ENCODE measurements at regions not wholly inside any gene's neighbourhood (a gene's known extent, or its start where the extent isn't known, plus 50 kb on each side); places are given as distances from the start of the nearest gene placed in this dataset.
"Not testable (repeated sequence)": the region's sequence is repeated elsewhere in the genome, so short reads cannot be mapped to it uniquely, and the experiment has no call there.

DNA sequence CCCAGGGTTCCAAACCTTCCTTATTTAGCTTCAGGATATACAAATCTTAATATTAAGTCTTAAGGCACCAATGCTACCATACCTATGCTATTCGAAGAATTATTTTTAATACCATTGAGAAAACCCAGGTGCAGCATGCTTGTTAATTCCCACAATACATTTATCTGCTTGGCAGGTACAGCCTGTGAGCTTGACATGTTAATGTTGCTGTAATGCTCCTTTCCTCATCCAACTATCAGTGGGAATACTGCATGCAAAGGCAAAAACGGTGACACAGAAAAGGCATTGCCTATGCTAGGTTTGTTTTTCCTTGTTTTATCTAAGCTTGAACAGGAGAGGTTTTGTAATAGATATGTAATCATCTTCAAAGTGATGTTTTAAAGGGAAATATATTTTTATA is 135.7 kb upstream of the COX7C start:
- DNase-seq (ENCODE audit: low read depth in 1 of 2, low spot score in 1 of 2) = no peak
- no peaks in the 10 kb centered on the region for H3K36me3 ChIP-seq
- TF ChIP-seq, protein P1, sequence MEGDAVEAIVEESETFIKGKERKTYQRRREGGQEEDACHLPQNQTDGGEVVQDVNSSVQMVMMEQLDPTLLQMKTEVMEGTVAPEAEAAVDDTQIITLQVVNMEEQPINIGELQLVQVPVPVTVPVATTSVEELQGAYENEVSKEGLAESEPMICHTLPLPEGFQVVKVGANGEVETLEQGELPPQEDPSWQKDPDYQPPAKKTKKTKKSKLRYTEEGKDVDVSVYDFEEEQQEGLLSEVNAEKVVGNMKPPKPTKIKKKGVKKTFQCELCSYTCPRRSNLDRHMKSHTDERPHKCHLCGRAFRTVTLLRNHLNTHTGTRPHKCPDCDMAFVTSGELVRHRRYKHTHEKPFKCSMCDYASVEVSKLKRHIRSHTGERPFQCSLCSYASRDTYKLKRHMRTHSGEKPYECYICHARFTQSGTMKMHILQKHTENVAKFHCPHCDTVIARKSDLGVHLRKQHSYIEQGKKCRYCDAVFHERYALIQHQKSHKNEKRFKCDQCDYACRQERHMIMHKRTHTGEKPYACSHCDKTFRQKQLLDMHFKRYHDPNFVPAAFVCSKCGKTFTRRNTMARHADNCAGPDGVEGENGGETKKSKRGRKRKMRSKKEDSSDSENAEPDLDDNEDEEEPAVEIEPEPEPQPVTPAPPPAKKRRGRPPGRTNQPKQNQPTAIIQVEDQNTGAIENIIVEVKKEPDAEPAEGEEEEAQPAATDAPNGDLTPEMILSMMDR (IDR thresholded peaks at IDR 0.05; ENCODE audit: low read depth, low read length) = no peak

DNA sequence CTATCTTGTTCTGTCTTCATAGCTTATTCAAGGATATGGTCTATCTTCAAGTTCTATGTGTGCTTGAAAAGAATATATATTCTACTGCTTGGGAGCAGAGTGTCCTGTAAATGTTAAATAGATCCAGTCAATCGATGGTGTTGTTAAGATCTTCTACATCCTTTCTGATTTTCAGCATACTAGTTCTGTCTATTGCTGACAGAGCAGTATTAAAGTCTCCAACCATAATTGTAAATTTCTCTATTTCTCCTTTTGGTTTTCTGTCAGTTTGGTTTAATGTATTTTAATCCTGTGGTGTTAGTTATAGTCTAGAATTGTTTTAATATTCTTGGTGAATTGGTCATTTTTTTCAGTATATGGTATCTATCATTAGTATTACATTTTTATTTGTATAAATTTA is 124.0 kb upstream of the COX7C start:
- no peak for DNase-seq (ENCODE audit: low read depth in 1 of 2, low spot score in 1 of 2)
- Histone ChIP-seq H3K27me3 (peaks cover 5% of the 10 kb centered on the region), H3K36me3 (no peaks in the 10 kb centered on the region), H3K9me3 (ENCODE audit: low read depth) (no peaks in the 10 kb centered on the region), H3K4me1 (ENCODE audit: low read depth) (no peaks in the 10 kb centered on the region), H3K4me3 (no peak overlapping the region), H3K27ac (no peak overlapping the region)
- TF ChIP-seq, protein P1 (IDR thresholded peaks at IDR 0.05; ENCODE audit: low read depth, low read length) = no peak

More for the DNA sequence above, 135.7 kb upstream of the COX7C start:
- Histone ChIP-seq H3K27me3 (no peaks in the 10 kb centered on the region), H3K4me3 (no peak overlapping the region), H3K27ac (no peak overlapping the region), H3K4me1 (ENCODE audit: low read depth) (no peaks in the 10 kb centered on the region), H3K9me3 (ENCODE audit: low read depth) (no peaks in the 10 kb centered on the region)

DNA sequence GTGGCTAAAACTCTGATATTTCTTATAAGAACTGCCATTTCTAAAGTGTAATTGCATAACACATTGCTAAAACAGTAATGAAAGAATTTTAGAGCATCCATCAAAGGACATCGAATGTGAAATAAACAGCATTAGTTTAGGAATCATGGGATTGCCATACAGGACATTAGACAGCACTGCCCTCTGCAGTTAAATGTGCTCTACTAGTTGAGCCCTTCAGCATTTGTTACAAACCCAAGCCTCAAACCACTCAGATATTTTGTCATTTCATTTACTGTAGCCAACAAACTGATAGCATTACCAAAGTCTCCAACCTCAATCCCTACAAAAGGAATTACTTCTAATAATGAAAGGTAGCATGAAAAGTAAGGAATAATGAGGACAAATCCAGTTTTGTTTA is 116.8 kb upstream of the COX7C start:
- no peaks in the 10 kb centered on the region for H3K27me3 ChIP-seq
- DNase-seq (ENCODE audit: low read depth in 1 of 2, low spot score in 1 of 2) = peak in 1 of 2 donors; percentile 25

DNA sequence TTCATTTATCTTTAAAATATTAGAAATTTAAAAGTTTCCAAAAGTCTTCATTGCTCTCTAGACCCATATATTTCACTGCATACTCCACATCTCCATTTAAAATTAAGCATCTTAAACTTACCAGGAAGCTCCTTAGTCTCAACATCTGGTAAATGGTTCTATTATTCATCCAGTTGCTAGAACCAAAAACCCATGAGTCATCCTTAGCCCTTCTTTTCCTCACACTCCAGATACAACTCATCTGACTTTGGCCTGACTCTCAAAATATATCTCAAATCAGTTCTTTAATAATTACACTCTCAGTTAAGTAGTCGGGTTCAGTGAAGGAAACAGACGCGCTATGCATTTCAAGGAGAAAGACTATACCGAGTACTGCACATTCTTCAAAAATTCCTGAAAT is 110.2 kb upstream of the COX7C start:
- Histone ChIP-seq H3K9me3 (ENCODE audit: low read depth) (no peaks in the 10 kb centered on the region), H3K27ac (no peak overlapping the region), H3K36me3 (no peaks in the 10 kb centered on the region), H3K4me1 (ENCODE audit: low read depth) (no peaks in the 10 kb centered on the region), H3K27me3 (no peaks in the 10 kb centered on the region), H3K4me3 (no peak overlapping the region)
- TF ChIP-seq, protein P1 (IDR thresholded peaks at IDR 0.05; ENCODE audit: low read depth, low read length) = no peak
- DNase-seq (ENCODE audit: low read depth in 1 of 2, low spot score in 1 of 2) = no peak

More for the DNA sequence above, 116.8 kb upstream of the COX7C start:
- Histone ChIP-seq H3K4me1 (ENCODE audit: low read depth) (no peaks in the 10 kb centered on the region), H3K27ac (no peak overlapping the region), H3K9me3 (ENCODE audit: low read depth) (no peaks in the 10 kb centered on the region), H3K4me3 (no peak overlapping the region), H3K36me3 (no peaks in the 10 kb centered on the region)
- TF ChIP-seq, protein P1 (IDR thresholded peaks at IDR 0.05; ENCODE audit: low read depth, low read length) = no peak

DNA sequence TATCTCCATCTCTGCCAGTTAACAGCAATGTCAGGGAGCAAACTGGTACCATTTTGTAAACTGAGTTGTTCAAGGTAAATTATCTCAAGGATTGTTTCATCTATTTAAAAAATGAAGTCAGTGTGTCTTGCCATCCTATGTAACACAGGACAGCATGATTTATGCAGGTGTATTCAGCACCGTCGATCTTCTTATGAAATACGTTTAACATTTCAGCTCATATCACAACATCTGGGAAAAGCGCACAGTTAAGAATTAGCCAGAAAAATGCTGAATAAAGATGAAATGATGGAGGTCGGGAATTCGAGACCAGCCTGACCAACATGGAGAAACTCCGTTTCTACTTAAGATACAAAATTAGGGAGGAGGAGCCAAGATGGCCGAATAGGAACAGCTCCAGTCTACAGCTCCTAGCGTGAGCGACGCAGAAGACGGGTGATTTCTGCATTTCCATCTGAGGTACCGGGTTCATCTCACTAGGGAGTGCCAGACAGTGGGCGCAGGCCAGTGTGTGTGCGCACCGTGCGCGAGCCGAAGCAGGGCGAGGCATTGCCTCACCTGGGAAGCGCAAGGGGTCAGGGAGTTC is 107.3 kb upstream of the COX7C start:
- H3K27ac ChIP-seq; H3K4me3 ChIP-seq; DNase-seq (ENCODE audit: low read depth in 1 of 2, low spot score in 1 of 2): not testable (repeated sequence)

DNA sequence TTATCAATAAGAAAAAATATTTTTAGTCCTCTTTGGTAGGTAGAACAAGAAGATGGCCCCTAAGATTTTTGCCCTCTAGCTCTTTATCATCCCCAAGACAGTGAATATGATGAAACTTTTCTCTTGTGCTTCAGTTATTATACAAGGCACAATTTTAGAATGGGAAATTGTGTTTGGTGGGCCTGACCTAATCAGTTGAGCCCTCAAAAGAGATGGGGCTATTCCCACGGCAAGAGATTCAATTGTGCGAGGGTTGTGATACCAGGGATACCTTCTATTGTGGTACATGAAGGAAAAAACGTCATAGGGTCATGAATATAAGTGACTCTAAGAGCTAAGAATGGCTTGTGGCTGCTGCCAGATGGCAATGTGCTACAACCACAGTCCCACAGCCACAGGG is 94.0 kb upstream of the COX7C start:
- no peaks in the 10 kb centered on the region for H3K9me3 ChIP-seq (ENCODE audit: low read depth)
- H3K27me3 ChIP-seq = no peaks in the 10 kb centered on the region
- no peak overlapping the region for H3K27ac ChIP-seq
- H3K4me1 ChIP-seq (ENCODE audit: low read depth) = no peaks in the 10 kb centered on the region
- TF ChIP-seq, protein P1 (IDR thresholded peaks at IDR 0.05; ENCODE audit: low read depth, low read length) = no peak
- no peaks in the 10 kb centered on the region for H3K36me3 ChIP-seq
- H3K4me3 ChIP-seq = no peak overlapping the region
- DNase-seq (ENCODE audit: low read depth in 1 of 2, low spot score in 1 of 2) = no peak

More for the DNA sequence above, 107.3 kb upstream of the COX7C start:
- not testable (repeated sequence) for H3K27me3 ChIP-seq; H3K4me1 ChIP-seq (ENCODE audit: low read depth); H3K9me3 ChIP-seq (ENCODE audit: low read depth); H3K36me3 ChIP-seq

Measured in cardiac muscle cell (in vitro differentiated cells and primary cell).